Prostate gland (tissue), 2 donors: ENCODE measurements at regions not wholly inside any gene's neighbourhood (a gene's known extent, or its start where the extent isn't known, plus 50 kb on each side); places are given as distances from the start of the nearest gene placed in this dataset.

Experiments
- CTCF ChIP-seq, 4 experiments: fragments of 200-600 bp in 2 of 4; fragments of 450-650 bp in 2 of 4; sonication (generic) in 2 of 4; IDR thresholded peaks; 1 replicate in 3 of 4; 2 replicates in 1 of 4; pipeline ENCODE4 v1.5.1; 2016 to 2019; ENCODE audit warnings: antibody characterized with exemption in 4 of 4, mild to moderate bottlenecking in 2 of 4, moderate library complexity in 2 of 4
- POLR2A ChIP-seq: fragments of 450-650 bp; IDR thresholded peaks from one replicate; pipeline ENCODE4 v1.6.1; 2016; ENCODE audit warnings: antibody characterized with exemption, mild to moderate bottlenecking
- POLR2AphosphoS5 ChIP-seq: sonication (generic); formaldehyde crosslinking; IDR thresholded peaks from one replicate; pipeline ENCODE4 v1.6.1; 2017; ENCODE audit warnings: antibody characterized with exemption

- TF ChIP-seq POLR2A: no peak
- TF ChIP-seq CTCF (IDR thresholded peaks at IDR 0.05): no peak
- no peak for TF ChIP-seq POLR2AphosphoS5
Measured at GRCh38 chr7:49670991-49671390, 102.4 kb upstream of the VWC2 start.
